SK-N-SH (cell line): ENCODE measurements at regions not wholly inside any gene's neighbourhood (a gene's known extent, or its start where the extent isn't known, plus 50 kb on each side); places are given as distances from the start of the nearest gene placed in this dataset.

Source experiments
- CTCF ChIP-seq: fragments of 200-600 bp; sonication (generic); IDR thresholded peaks from 2 replicates; pipeline ENCODE4 v1.6.1; 2017; ENCODE audit warnings: antibody characterized with exemption, mild to moderate bottlenecking, moderate library complexity
- TAF1 ChIP-seq: IDR thresholded peaks from 2 replicates; pipeline ENCODE4 v1.6.1; 2012; ENCODE audit warnings: low read depth, mild to moderate bottlenecking, low read length, moderate library complexity, borderline replicate concordance
- TCF12 ChIP-seq: IDR thresholded peaks from 2 replicates; pipeline ENCODE4 v1.4.0; 2012

- TF ChIP-seq TAF1: no peak
- TF ChIP-seq TCF12: no peak
- TF ChIP-seq CTCF: no peak
Observed at GRCh38 chr22:48395201-48395600, 1432.5 kb downstream of the BRD1 start.
